GM12878 (cell line): ENCODE measurements at regions not wholly inside any gene's neighbourhood (a gene's known extent, or its start where the extent isn't known, plus 50 kb on each side); places are given as distances from the start of the nearest gene placed in this dataset.

Experiments used
- ATAC-seq: fragments of 200-7000 bp; cut with Tn5 transposase; 3 replicates; pipeline ENCODE4 v1.9.1; 2020; ENCODE audit warnings: mild to moderate bottlenecking, moderate library complexity
- BruUV-seq: library from RNA; stranded (reverse); fragments of 400-500 nt; replicated peaks from 2 replicates; lab custom pipeline; 2021; lab: Mats Ljungman, UMichigan
- CTCF ChIA-PET: fragments of 300-600 bp; sonication (Branson Sonifier 250); formaldehyde crosslinking; extraction: SDS; loops from one replicate; lab custom pipeline; 2021; ENCODE audit warnings: inconsistent platforms; lab: Yijun Ruan, JAX
- POLR2A ChIA-PET: fragments of 350-600 bp; formaldehyde crosslinking; extraction: SDS; loops from one replicate; lab custom pipeline; 2021; ENCODE audit warnings: inconsistent platforms; lab: Charles Lee
- RAD21 ChIA-PET: fragments of 300-600 bp; sonication (Branson Sonifier 250); formaldehyde crosslinking; loops from one replicate; lab custom pipeline; 2023; ENCODE audit warnings: antibody characterized with exemption; ENCODE audit not compliant: unreplicated experiment; lab: Charles Lee
- SMC1A ChIA-PET: fragments of 300-600 bp; sonication (Branson Sonifier 250); formaldehyde crosslinking; loops from one replicate; lab custom pipeline; 2023; ENCODE audit not compliant: unreplicated experiment, uncharacterized antibody; lab: Charles Lee
- DNase-seq: peaks from one replicate; pipeline ENCODE4 v3.0.0-alpha.2; 2011; ENCODE audit warnings: low read depth, low spot score
- FAIRE-seq: peaks from 3 replicates; lab custom pipeline; 2011; peaks lifted over from hg19 to GRCh38; lab: Jason Lieb, UNC
- H2AFZ ChIP-seq: 2 replicates; pipeline ENCODE4 v1.6.0; 2011; ENCODE audit warnings: low read depth, low read length, control low read depth; ENCODE audit not compliant: control insufficient read depth
- H3K27ac ChIP-seq: 2 replicates; pipeline ENCODE4 v1.5.1; 2011; ENCODE audit warnings: control low read depth; ENCODE audit not compliant: control insufficient read depth, insufficient read depth
- H3K27me3 ChIP-seq, 2 experiments: replicated peaks in 1 of 2; 2 replicates each; pipeline versions ENCODE4 v1.6.0 to v1.6.1; 2011; ENCODE audit warnings: low read length in 1 of 2; ENCODE audit not compliant: control insufficient read depth in 2 of 2, insufficient read depth in 2 of 2
- H3K36me3 ChIP-seq, 2 experiments: 2 replicates each; pipeline ENCODE4 v1.5.1; 2011; ENCODE audit warnings: low read length in 1 of 2; ENCODE audit not compliant: control insufficient read depth in 2 of 2, insufficient read depth in 2 of 2
- H3K4me1 ChIP-seq: 2 replicates; pipeline ENCODE4 v1.6.1; 2011; ENCODE audit warnings: mild to moderate bottlenecking, low read length, moderate library complexity, mixed read lengths; ENCODE audit not compliant: control insufficient read depth, insufficient read depth
- H3K4me2 ChIP-seq: 2 replicates; pipeline ENCODE4 v1.6.0; 2011; ENCODE audit warnings: control low read depth; ENCODE audit not compliant: control insufficient read depth, insufficient read depth
- H3K4me3 ChIP-seq: fragments of 200-600 bp; sonication (generic); 2 replicates; pipeline ENCODE4 v1.5.1; 2016
- H3K79me2 ChIP-seq: 2 replicates; pipeline ENCODE4 v1.6.0; 2011; ENCODE audit warnings: low read length; ENCODE audit not compliant: control insufficient read depth, insufficient read depth
- H3K9ac ChIP-seq: 2 replicates; pipeline ENCODE4 v1.8.0; 2011; ENCODE audit warnings: low read length, control low read depth, mixed read lengths; ENCODE audit not compliant: control insufficient read depth, insufficient read depth
- H3K9me3 ChIP-seq: replicated peaks from 3 replicates; pipeline ENCODE4 v1.5.1; 2011; ENCODE audit warnings: mild to moderate bottlenecking, low read length; ENCODE audit not compliant: control insufficient read depth, insufficient read depth
- H4K20me1 ChIP-seq: 2 replicates; pipeline ENCODE4 v1.6.0; 2011; ENCODE audit not compliant: control insufficient read depth, insufficient read depth
- CBFB ChIP-seq: IDR thresholded peaks from 2 replicates; pipeline ENCODE4 v1.6.1; 2016; ENCODE audit warnings: antibody characterized with exemption, low read depth
- CHD1 ChIP-seq: IDR thresholded peaks from 2 replicates; pipeline ENCODE4 v1.6.1; 2012; ENCODE audit warnings: low read depth, low read length, improper control_type of control experiment
- MYB ChIP-seq: fragments of 150-350 bp; IDR thresholded peaks from 2 replicates; pipeline ENCODE4 v1.6.1; 2014; ENCODE audit warnings: mild to moderate bottlenecking, low read depth, low read length, borderline replicate concordance
- MYC ChIP-seq: IDR thresholded peaks from 2 replicates; pipeline ENCODE4 v1.6.1; 2011; ENCODE audit warnings: mild to moderate bottlenecking, low read length, moderate library complexity, inconsistent platforms; ENCODE audit not compliant: insufficient read depth, insufficient replicate concordance, insufficient read length, severe bottlenecking
- SMC3 ChIP-seq: IDR thresholded peaks from 2 replicates; pipeline ENCODE4 v1.6.1; 2011; ENCODE audit warnings: low read length, improper control_type of control experiment, borderline replicate concordance
- STAT1 ChIP-seq: fragments of 450-650 bp; conservative IDR thresholded peaks from 2 replicates; pipeline ENCODE4 v1.6.1; 2014; ENCODE audit warnings: antibody characterized with exemption, mild to moderate bottlenecking
- TARDBP ChIP-seq: IDR thresholded peaks from 2 replicates; pipeline ENCODE4 v1.6.1; 2016; ENCODE audit warnings: borderline replicate concordance
- ZNF207 ChIP-seq: fragments of 450-650 bp; IDR thresholded peaks from 2 replicates; pipeline ENCODE4 v1.6.1; 2014; ENCODE audit warnings: antibody characterized with exemption, mild to moderate bottlenecking, borderline replicate concordance
- ZNF274 ChIP-seq: IDR thresholded peaks from one replicate; pipeline ENCODE4 v1.8.0; 2011; ENCODE audit not compliant: insufficient read length, insufficient read depth
- WGBS: methylation state at CpG from one replicate; pipeline ENCODE4 v1.1.6; 2016; ENCODE audit warnings: low lambda C conversion rate; ENCODE audit not compliant: insufficient replicate concordance, insufficient coverage; ENCODE audit errors: missing lambda C conversion rate; 5-methylcytosine and 5-hydroxymethylcytosine counted together
- in situ Hi-C: fragments of 300-500 bp; cut with MboI; formaldehyde crosslinking; loops from 9 replicates; pipeline ENCODE4 v1.14.3; 2018; ENCODE audit warnings: mixed read lengths
- intact Hi-C: fragments of 100-400 bp; cut with micrococcal nuclease; formaldehyde crosslinking; loops from one replicate; pipeline ENCODE4 v1.14.2; 2022; ENCODE audit not compliant: unreplicated experiment
- TF ChIP-seq, protein P1 (sequence below): IDR thresholded peaks from 2 replicates; pipeline ENCODE4 v1.6.1; 2011; ENCODE audit warnings: mild to moderate bottlenecking, low read depth, low read length, moderate library complexity; ENCODE audit not compliant: insufficient replicate concordance
- TF ChIP-seq, protein P2 (sequence below): fragments of 450-650 bp; formaldehyde crosslinking; IDR thresholded peaks from 2 replicates; pipeline ENCODE4 v1.4.0; 2022; ENCODE audit warnings: mild to moderate bottlenecking, moderate library complexity
- TF ChIP-seq, protein P3 (sequence below): IDR thresholded peaks from 2 replicates; pipeline ENCODE4 v1.6.1; 2012; ENCODE audit warnings: low read depth, low read length, improper control_type of control experiment
- TF ChIP-seq, protein P4 (sequence below): IDR thresholded peaks from 2 replicates; pipeline ENCODE4 v1.6.1; 2011; ENCODE audit warnings: low read depth, low read length, improper control_type of control experiment, borderline replicate concordance

DNA sequence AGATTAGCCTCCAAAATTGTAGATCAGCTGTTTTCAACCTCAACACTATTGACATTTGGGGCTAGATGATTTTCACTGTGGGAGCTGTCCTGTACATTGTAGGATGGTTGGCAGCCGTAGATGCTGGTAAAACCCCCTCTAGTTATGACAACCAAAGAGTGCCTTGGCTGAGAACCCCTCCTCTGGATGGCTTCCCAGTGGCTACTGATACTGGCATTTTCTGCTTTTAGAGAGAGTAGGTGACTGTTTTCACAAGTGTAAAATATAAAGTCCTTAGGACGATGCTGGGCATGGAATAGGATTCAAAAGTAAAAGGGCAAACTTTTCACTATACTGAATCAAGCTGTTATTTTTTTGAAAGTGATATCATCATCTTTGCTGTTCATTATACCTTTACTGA, 1048.8 kb upstream of the EEF2KMT start (continued):
- TF ChIP-seq ZNF274 (no peak), CBFB (no peak)
- TF ChIP-seq, protein P1, sequence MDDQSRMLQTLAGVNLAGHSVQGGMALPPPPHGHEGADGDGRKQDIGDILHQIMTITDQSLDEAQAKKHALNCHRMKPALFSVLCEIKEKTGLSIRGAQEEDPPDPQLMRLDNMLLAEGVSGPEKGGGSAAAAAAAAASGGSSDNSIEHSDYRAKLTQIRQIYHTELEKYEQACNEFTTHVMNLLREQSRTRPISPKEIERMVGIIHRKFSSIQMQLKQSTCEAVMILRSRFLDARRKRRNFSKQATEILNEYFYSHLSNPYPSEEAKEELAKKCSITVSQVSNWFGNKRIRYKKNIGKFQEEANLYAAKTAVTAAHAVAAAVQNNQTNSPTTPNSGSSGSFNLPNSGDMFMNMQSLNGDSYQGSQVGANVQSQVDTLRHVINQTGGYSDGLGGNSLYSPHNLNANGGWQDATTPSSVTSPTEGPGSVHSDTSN: no peak
- TF ChIP-seq, protein P2, sequence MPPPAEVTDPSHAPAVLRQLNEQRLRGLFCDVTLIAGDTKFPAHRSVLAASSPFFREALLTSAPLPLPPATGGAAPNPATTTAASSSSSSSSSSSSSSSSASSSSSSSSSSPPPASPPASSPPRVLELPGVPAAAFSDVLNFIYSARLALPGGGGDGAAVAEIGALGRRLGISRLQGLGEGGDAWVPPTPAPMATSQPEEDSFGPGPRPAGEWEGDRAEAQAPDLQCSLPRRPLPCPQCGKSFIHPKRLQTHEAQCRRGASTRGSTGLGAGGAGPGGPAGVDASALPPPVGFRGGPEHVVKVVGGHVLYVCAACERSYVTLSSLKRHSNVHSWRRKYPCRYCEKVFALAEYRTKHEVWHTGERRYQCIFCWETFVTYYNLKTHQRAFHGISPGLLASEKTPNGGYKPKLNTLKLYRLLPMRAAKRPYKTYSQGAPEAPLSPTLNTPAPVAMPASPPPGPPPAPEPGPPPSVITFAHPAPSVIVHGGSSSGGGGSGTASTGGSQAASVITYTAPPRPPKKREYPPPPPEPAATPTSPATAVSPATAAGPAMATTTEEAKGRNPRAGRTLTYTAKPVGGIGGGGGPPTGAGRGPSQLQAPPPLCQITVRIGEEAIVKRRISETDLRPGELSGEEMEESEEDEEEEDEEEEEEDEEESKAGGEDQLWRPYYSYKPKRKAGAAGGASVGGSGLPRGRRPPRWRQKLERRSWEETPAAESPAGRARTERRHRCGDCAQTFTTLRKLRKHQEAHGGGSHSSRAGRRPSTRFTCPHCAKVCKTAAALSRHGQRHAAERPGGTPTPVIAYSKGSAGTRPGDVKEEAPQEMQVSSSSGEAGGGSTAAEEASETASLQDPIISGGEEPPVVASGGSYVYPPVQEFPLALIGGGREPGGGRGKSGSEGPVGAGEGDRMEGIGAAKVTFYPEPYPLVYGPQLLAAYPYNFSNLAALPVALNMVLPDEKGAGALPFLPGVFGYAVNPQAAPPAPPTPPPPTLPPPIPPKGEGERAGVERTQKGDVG (CRISPR knock-in tag): no peak

DNA sequence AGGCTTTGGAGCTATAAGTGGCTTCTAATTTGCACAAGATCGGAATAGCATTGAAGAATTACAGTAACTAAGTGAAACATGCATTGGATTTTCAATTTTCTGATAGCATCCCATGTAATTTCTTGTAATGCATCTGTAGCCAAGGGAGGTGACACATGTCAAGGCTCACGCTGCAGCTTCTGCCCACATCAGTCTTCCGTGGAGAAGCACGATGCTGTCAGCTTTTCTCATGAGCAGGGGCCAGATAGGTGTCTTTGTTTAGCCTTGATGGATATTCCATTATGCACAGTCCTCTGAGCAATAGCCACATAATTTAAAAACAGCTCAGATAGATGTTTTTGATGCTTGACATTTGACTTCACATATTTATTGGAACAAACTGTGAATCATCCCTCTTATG, 1046.9 kb upstream of the EEF2KMT start:
- Histone ChIP-seq H3K9ac (no peak overlapping the region), H4K20me1 (no peaks in the 10 kb centered on the region), H3K4me1 (no peaks in the 10 kb centered on the region), H3K9me3 (no peaks in the 10 kb centered on the region; the same call in 2 of the 3 replicates)
- ChIA-PET POLR2A (no interaction called here), CTCF (no interaction called here), SMC1A (no interaction called here)
- intact Hi-C loops: no loop called here
- ATAC-seq: no peak
- FAIRE-seq: no peak
- WGBS: 47% methylated on average over 4 of the region's 4 CpGs
- DNase-seq: no peak
- TF ChIP-seq TARDBP: no peak
- TF ChIP-seq, protein P3, sequence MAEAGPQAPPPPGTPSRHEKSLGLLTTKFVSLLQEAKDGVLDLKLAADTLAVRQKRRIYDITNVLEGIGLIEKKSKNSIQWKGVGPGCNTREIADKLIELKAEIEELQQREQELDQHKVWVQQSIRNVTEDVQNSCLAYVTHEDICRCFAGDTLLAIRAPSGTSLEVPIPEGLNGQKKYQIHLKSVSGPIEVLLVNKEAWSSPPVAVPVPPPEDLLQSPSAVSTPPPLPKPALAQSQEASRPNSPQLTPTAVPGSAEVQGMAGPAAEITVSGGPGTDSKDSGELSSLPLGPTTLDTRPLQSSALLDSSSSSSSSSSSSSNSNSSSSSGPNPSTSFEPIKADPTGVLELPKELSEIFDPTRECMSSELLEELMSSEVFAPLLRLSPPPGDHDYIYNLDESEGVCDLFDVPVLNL: no peak
- TF ChIP-seq STAT1: no peak
- TF ChIP-seq, protein P4, sequence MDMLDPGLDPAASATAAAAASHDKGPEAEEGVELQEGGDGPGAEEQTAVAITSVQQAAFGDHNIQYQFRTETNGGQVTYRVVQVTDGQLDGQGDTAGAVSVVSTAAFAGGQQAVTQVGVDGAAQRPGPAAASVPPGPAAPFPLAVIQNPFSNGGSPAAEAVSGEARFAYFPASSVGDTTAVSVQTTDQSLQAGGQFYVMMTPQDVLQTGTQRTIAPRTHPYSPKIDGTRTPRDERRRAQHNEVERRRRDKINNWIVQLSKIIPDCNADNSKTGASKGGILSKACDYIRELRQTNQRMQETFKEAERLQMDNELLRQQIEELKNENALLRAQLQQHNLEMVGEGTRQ: no peak
- no peak for TF ChIP-seq MYC
- no peak for TF ChIP-seq MYB
- TF ChIP-seq CHD1: no peak
- no peak for TF ChIP-seq SMC3
- TF ChIP-seq ZNF207: no peak
- TF ChIP-seq, all 136 proteins: peak for 0
- H3K4me3 ChIP-seq: no peak overlapping the region
- RAD21 ChIA-PET: no interaction called here
- no peaks in the 10 kb centered on the region for H3K27me3 ChIP-seq
- no peaks in the 10 kb centered on the region for H3K79me2 ChIP-seq
- H3K4me2 ChIP-seq: no peak overlapping the region
- no peak overlapping the region for H3K27ac ChIP-seq
- no TSS peak for BruUV-seq
- in situ Hi-C loops: no loop called here
- H3K36me3 ChIP-seq: no peaks in the 10 kb centered on the region
- no peak overlapping the region for H2AFZ ChIP-seq
